Fibroblast of lung (primary cell): ENCODE measurements at regions not wholly inside any gene's neighbourhood (a gene's known extent, or its start where the extent isn't known, plus 50 kb on each side); places are given as distances from the start of the nearest gene placed in this dataset.

Experiments
- DNase-seq, 2 donors: peaks; one replicate each; pipeline versions ENCODE4 v3.0.0 to v3.0.0-alpha.2; 2010; ENCODE audit warnings: low read depth in 2 of 2
- H2AFZ ChIP-seq: 2 replicates; pipeline ENCODE4 v1.5.1; 2012; ENCODE audit warnings: low read length, control low read depth, inconsistent platforms
- H3K27ac ChIP-seq: 2 replicates; pipeline ENCODE4 v1.5.1; 2011; ENCODE audit warnings: low read length, control low read depth; ENCODE audit not compliant: insufficient read depth
- H3K27me3 ChIP-seq: 2 replicates; pipeline ENCODE4 v1.5.1; 2011; ENCODE audit warnings: mild to moderate bottlenecking, low read length; ENCODE audit not compliant: control insufficient read depth, insufficient read depth
- H3K36me3 ChIP-seq: 2 replicates; pipeline ENCODE4 v1.5.1; 2011; ENCODE audit warnings: low read length; ENCODE audit not compliant: control insufficient read depth, insufficient read depth
- H3K4me1 ChIP-seq: 2 replicates; pipeline ENCODE4 v1.5.1; 2011; ENCODE audit warnings: low read length; ENCODE audit not compliant: control insufficient read depth, insufficient read depth; ENCODE audit errors: extremely low read depth
- H3K4me2 ChIP-seq: 2 replicates; pipeline ENCODE4 v1.5.1; 2011; ENCODE audit warnings: low read length, control low read depth; ENCODE audit not compliant: insufficient read depth; ENCODE audit errors: extremely low read depth
- H3K4me3 ChIP-seq, 4 experiments: fragments of 200-600 bp in 1 of 4; sonication (generic) in 1 of 4; replicated peaks in 1 of 4; 2 replicates each; pipeline ENCODE4 v1.5.1; 2011 to 2016; ENCODE audit warnings: low read length in 4 of 4, low read depth in 3 of 4, mild to moderate bottlenecking in 3 of 4, control low read depth in 2 of 4, inconsistent platforms in 1 of 4, mixed read lengths in 1 of 4; ENCODE audit not compliant: insufficient read depth in 1 of 4; ENCODE audit errors: control extremely low read depth in 1 of 4
- H3K79me2 ChIP-seq: 2 replicates; pipeline ENCODE4 v1.5.1; 2012; ENCODE audit warnings: mild to moderate bottlenecking, low read length, inconsistent platforms; ENCODE audit not compliant: control insufficient read depth, insufficient read depth
- H3K9ac ChIP-seq: 2 replicates; pipeline ENCODE4 v1.5.1; 2011; ENCODE audit warnings: mild to moderate bottlenecking, low read length, control low read depth; ENCODE audit not compliant: insufficient read depth
- H3K9me3 ChIP-seq: 2 replicates; pipeline ENCODE4 v1.5.1; 2012; ENCODE audit warnings: low read depth, low read length; ENCODE audit not compliant: control insufficient read depth, insufficient read depth
- H4K20me1 ChIP-seq: 2 replicates; pipeline ENCODE4 v1.5.1; 2011; ENCODE audit warnings: low read length; ENCODE audit not compliant: control insufficient read depth, insufficient read depth; ENCODE audit errors: extremely low read depth
- CTCF ChIP-seq, 2 donors: IDR thresholded peaks in 1 of 2; conservative IDR thresholded peaks in 1 of 2; 1 replicate in 1 of 2; 2 replicates in 1 of 2; pipeline ENCODE4 v1.5.1; 2011 to 2012; ENCODE audit warnings: low read length in 2 of 2, control low read depth in 1 of 2, inconsistent platforms in 1 of 2, low read depth in 1 of 2, mild to moderate bottlenecking in 1 of 2
- EZH2 ChIP-seq: IDR thresholded peaks from 2 replicates; pipeline ENCODE4 v1.5.1; 2012; ENCODE audit warnings: low read length, control low read depth, mild to moderate bottlenecking; ENCODE audit errors: missing control alignments

GRCh38 chrX:150199181-150199580 is 163.9 kb upstream of the MAMLD1 start:
- no peak for DNase-seq
- Histone ChIP-seq H4K20me1 (no peaks in the 10 kb centered on the region), H3K27ac (no peak overlapping the region)

GRCh38 chrX:150199803-150200202 is 163.3 kb upstream of the MAMLD1 start:
- no peaks in the 10 kb centered on the region for H3K79me2 ChIP-seq
- no peaks in the 10 kb centered on the region for H3K27me3 ChIP-seq
- no peak for TF ChIP-seq EZH2
- TF ChIP-seq CTCF (conservative IDR thresholded peaks at IDR 0.05 in 1 of 2, IDR thresholded peaks at IDR 0.05 in 1 of 2; ENCODE audit: low read depth in 1 of 2, low read length in 2 of 2) = no peak
- no peaks in the 10 kb centered on the region for H3K36me3 ChIP-seq
- H3K4me2 ChIP-seq = no peak overlapping the region
- no peak overlapping the region for H2AFZ ChIP-seq
- H3K27ac ChIP-seq = no peak overlapping the region
- no peaks in the 10 kb centered on the region for H3K9me3 ChIP-seq
- no peak for DNase-seq
- no peaks in the 10 kb centered on the region for H4K20me1 ChIP-seq
- H3K4me3 ChIP-seq = no peak overlapping the region
- H3K4me1 ChIP-seq = peaks cover 7% of the 10 kb centered on the region
- no peak overlapping the region for H3K9ac ChIP-seq

More at GRCh38 chrX:150199181-150199580, 163.9 kb upstream of the MAMLD1 start:
- Histone ChIP-seq H3K9ac (no peak overlapping the region), H3K4me3 (no peak overlapping the region), H3K9me3 (no peaks in the 10 kb centered on the region), H3K4me2 (no peak overlapping the region), H2AFZ (no peak overlapping the region), H3K79me2 (no peaks in the 10 kb centered on the region), H3K36me3 (no peaks in the 10 kb centered on the region), H3K4me1 (peaks cover 7% of the 10 kb centered on the region), H3K27me3 (no peaks in the 10 kb centered on the region)
- TF ChIP-seq EZH2 (no peak), CTCF (conservative IDR thresholded peaks at IDR 0.05 in 1 of 2, IDR thresholded peaks at IDR 0.05 in 1 of 2; ENCODE audit: low read depth in 1 of 2, low read length in 2 of 2) (no peak)

GRCh38 chrX:150200361-150200760 is 162.8 kb upstream of the MAMLD1 start:
- H4K20me1 ChIP-seq = no peaks in the 10 kb centered on the region
- peak overlapping the region; percentile 54 for H3K27ac ChIP-seq
- no peak for DNase-seq
- no peak overlapping the region for H3K4me2 ChIP-seq
- no peak overlapping the region for H3K9ac ChIP-seq
- H3K4me3 ChIP-seq = no peak overlapping the region
- no peaks in the 10 kb centered on the region for H3K27me3 ChIP-seq
- peaks cover 7% of the 10 kb centered on the region for H3K4me1 ChIP-seq
- H3K9me3 ChIP-seq = no peaks in the 10 kb centered on the region
- no peaks in the 10 kb centered on the region for H3K36me3 ChIP-seq
- H3K79me2 ChIP-seq = no peaks in the 10 kb centered on the region
- no peak overlapping the region for H2AFZ ChIP-seq
- no peak for TF ChIP-seq CTCF (conservative IDR thresholded peaks at IDR 0.05 in 1 of 2, IDR thresholded peaks at IDR 0.05 in 1 of 2; ENCODE audit: low read depth in 1 of 2, low read length in 2 of 2)
- TF ChIP-seq EZH2 = no peak
